ENCODE measurements at regions not wholly inside any gene's neighbourhood (a gene's known extent, or its start where the extent isn't known, plus 50 kb on each side); places are given as distances from the start of the nearest gene placed in this dataset.

DNA sequence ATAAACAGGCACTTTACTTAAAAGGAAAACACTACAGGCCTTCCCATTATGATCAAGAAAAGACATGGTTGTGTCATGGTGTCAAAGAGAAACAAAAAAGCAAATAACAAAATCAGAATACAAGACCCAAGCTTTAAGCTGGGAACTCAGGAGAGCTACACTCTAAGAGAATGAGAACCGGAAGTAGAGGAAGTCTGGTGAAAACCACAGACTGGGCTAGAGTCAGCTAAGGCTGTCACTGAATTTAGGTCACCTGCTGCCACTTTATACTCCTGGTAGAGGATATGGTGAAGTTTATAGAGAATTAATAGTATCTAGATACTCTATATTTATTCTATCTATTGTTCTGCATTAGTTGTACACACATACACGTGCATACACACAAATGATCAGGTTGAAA is 971.7 kb downstream of the FLRT2 start:
- Histone ChIP-seq H3K27me3 (no peaks in the 10 kb centered on the region), H3K4me3 (no peak overlapping the region), H3K27ac (no peak overlapping the region), H3K36me3 (no peaks in the 10 kb centered on the region), H3K9me3 (no peaks in the 10 kb centered on the region), H3K4me1 (no peaks in the 10 kb centered on the region)
- DNase-seq (ENCODE audit: low spot score in 2 of 2) = no peak
- intact Hi-C loops (cut with DNase I; ENCODE audit: low total_unique reads) = no loop called here
- TF ChIP-seq, protein P1, sequence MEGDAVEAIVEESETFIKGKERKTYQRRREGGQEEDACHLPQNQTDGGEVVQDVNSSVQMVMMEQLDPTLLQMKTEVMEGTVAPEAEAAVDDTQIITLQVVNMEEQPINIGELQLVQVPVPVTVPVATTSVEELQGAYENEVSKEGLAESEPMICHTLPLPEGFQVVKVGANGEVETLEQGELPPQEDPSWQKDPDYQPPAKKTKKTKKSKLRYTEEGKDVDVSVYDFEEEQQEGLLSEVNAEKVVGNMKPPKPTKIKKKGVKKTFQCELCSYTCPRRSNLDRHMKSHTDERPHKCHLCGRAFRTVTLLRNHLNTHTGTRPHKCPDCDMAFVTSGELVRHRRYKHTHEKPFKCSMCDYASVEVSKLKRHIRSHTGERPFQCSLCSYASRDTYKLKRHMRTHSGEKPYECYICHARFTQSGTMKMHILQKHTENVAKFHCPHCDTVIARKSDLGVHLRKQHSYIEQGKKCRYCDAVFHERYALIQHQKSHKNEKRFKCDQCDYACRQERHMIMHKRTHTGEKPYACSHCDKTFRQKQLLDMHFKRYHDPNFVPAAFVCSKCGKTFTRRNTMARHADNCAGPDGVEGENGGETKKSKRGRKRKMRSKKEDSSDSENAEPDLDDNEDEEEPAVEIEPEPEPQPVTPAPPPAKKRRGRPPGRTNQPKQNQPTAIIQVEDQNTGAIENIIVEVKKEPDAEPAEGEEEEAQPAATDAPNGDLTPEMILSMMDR (IDR thresholded peaks at IDR 0.05) = no peak
- TF ChIP-seq POLR2AphosphoS5 (IDR thresholded peaks at IDR 0.05) (no peak), POLR2A (IDR thresholded peaks at IDR 0.05) (no peak)

DNA sequence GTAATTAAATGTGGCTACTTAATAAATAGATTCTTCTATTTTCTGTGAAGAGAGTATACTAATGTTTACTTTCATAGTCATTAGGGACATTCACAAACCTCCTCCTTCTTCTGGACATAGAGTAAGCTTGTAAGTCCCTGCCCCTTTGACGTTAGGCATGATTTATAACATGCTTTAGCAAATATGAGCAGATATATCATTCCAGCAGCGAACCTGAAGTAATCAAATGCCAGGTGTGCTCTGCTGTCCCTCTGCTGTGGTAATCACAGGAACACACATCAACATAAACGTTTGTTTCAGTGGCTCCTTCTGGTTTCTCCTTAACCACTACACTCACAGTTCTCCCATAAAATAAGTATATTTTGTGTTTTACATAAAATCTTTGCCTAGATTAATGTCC is 961.8 kb downstream of the FLRT2 start:
- no peak overlapping the region for H3K27ac ChIP-seq
- no peak for DNase-seq (ENCODE audit: low spot score in 2 of 2)
- TF ChIP-seq, protein P1 (IDR thresholded peaks at IDR 0.05) = no peak
- no peak for TF ChIP-seq POLR2A (IDR thresholded peaks at IDR 0.05)
- TF ChIP-seq POLR2AphosphoS5 (IDR thresholded peaks at IDR 0.05) = no peak
- no peak overlapping the region for H3K4me3 ChIP-seq
- no peaks in the 10 kb centered on the region for H3K9me3 ChIP-seq
- no peaks in the 10 kb centered on the region for H3K4me1 ChIP-seq
- intact Hi-C loops (cut with DNase I; ENCODE audit: low total_unique reads) = no loop called here
- H3K36me3 ChIP-seq = no peaks in the 10 kb centered on the region
- H3K27me3 ChIP-seq = no peaks in the 10 kb centered on the region

DNA sequence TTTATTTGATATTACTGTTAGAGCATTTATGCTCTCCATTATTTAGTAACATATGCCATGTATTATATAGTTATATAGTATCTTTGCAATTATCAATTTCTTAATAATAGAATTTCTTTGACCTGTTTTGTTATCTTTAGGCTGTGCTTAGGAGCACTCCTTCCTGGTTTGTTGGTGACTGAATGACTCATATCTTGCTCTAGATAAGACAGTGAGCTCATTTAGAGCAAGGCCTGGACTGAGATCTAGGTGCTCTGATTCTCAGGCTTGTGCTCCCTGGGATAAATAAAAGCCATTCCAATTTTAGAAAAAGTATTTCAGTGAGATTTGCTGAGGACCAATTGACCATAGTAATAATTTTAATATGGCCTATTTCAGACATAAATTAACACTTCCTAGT is 951.2 kb downstream of the FLRT2 start:
- H3K27ac ChIP-seq = no peak overlapping the region
- H3K27me3 ChIP-seq = no peaks in the 10 kb centered on the region
- H3K4me1 ChIP-seq = no peaks in the 10 kb centered on the region
- H3K9me3 ChIP-seq = no peaks in the 10 kb centered on the region
- TF ChIP-seq POLR2A (IDR thresholded peaks at IDR 0.05) = no peak
- intact Hi-C loops (cut with DNase I; ENCODE audit: low total_unique reads) = no loop called here
- no peak for DNase-seq (ENCODE audit: low spot score in 2 of 2)
- no peak overlapping the region for H3K4me3 ChIP-seq
- H3K36me3 ChIP-seq = no peaks in the 10 kb centered on the region

DNA sequence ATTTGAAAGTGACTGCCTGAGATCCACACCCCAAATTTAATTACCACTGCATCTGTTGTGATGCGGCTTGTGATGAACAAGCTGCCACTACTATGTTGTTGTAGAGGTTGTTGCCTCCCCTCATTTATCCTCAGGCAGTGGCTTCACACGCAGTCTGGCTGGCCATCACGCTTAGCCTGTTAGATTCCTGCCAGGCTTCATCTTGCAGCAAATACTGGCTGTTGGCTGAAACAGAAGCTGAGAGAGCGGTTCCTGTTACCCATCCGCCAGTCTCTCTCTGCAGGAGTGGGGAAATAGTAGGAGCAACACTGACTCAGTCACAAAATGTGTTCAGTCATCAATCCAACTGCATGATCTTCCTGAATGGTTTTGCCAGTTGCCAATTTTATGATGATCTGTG is 934.4 kb downstream of the FLRT2 start:
- Histone ChIP-seq H3K4me3 (no peak overlapping the region), H3K4me1 (no peaks in the 10 kb centered on the region), H3K27me3 (no peaks in the 10 kb centered on the region), H3K27ac (no peak overlapping the region), H3K36me3 (no peaks in the 10 kb centered on the region), H3K9me3 (no peaks in the 10 kb centered on the region)
- intact Hi-C loops (cut with DNase I; ENCODE audit: low total_unique reads) = no loop called here
- TF ChIP-seq POLR2AphosphoS5 (IDR thresholded peaks at IDR 0.05) (no peak), POLR2A (IDR thresholded peaks at IDR 0.05) (no peak)
- no peak for DNase-seq (ENCODE audit: low spot score in 2 of 2)

DNA sequence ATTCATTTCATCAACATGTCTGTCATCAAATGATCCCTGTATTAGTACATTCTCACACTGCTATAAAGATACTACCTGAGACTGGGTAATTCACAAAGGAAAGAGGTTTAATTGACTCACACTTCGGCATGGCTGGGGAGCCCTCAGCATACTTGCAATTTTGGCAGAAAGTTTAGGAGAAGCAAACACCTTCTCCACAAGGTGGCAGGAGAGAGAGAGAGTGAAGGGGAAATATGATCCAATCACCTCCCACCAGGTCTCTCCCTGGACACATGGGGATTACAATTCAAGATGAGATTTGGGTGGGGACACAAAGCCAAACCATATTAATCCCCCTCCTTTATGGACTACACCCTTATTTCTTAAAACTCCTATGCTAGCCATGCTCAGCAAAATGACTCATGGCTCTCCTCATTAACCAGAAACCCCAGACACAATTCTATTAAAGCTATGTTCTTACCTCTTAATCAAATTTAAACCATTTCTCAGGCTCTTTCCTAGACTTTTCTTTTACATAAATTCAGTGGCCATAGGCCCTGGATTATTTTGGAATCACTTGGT is 932.3 kb downstream of the FLRT2 start:
- intact Hi-C loops (cut with DNase I; ENCODE audit: low total_unique reads) = no loop called here
- no peak for DNase-seq (ENCODE audit: low spot score in 2 of 2)
- Histone ChIP-seq H3K27me3 (no peaks in the 10 kb centered on the region), H3K27ac (no peak overlapping the region), H3K9me3 (no peaks in the 10 kb centered on the region), H3K4me1 (no peaks in the 10 kb centered on the region), H3K4me3 (no peak overlapping the region), H3K36me3 (no peaks in the 10 kb centered on the region)
- TF ChIP-seq, protein P1 (IDR thresholded peaks at IDR 0.05) = no peak
- TF ChIP-seq POLR2AphosphoS5 (IDR thresholded peaks at IDR 0.05) = no peak
- TF ChIP-seq POLR2A (IDR thresholded peaks at IDR 0.05) = no peak

DNA sequence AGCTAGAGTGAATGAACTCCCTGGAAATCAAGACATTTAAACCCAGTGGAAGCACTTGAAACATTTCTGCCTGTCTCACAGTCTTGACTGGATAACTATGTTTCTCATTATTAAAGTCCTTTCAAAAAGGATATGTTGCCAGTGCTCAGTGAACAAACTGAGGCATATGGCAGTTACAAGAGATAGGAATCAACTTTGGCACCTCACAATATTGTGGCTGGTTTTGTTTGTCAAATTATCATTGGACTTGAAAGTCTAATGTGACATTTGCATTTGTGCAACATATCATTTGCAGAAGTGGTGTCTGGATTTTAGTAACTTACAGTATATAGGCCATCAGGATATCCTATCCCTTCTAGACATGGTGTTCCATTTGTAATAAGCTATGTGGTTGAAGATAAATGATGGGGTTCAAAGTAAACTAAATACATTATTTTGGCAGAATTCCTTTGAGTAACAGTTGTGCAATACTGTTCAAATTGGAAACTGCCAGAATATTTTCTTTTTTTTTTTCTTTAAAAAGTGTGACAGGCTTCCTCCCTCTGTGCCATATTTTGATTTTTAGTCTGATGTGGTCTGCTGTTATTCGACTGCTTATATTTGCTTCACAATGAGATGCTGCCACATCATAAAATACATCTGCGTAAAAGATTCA is 927.7 kb downstream of the FLRT2 start:
- Histone ChIP-seq H3K4me3 (no peak overlapping the region), H3K36me3 (no peaks in the 10 kb centered on the region), H3K27me3 (no peaks in the 10 kb centered on the region), H3K4me1 (no peaks in the 10 kb centered on the region), H3K27ac (no peak overlapping the region), H3K9me3 (no peaks in the 10 kb centered on the region)
- TF ChIP-seq POLR2AphosphoS5 (IDR thresholded peaks at IDR 0.05) (no peak), POLR2A (IDR thresholded peaks at IDR 0.05) (no peak)
- TF ChIP-seq, protein P1 (IDR thresholded peaks at IDR 0.05) = no peak
- DNase-seq (ENCODE audit: low spot score in 2 of 2) = no peak
- intact Hi-C loops (cut with DNase I; ENCODE audit: low total_unique reads) = no loop called here

Measured in breast epithelium (tissue), 4 donors.